ENCODE measurements at regions not wholly inside any gene's neighbourhood (a gene's known extent, or its start where the extent isn't known, plus 50 kb on each side); places are given as distances from the start of the nearest gene placed in this dataset.

GRCh38 chr6:90462102-90462501, 124.8 kb downstream of the MAP3K7 start:
- TF ChIP-seq POLR2A (IDR thresholded peaks at IDR 0.05): no peak
- TF ChIP-seq, protein P1, sequence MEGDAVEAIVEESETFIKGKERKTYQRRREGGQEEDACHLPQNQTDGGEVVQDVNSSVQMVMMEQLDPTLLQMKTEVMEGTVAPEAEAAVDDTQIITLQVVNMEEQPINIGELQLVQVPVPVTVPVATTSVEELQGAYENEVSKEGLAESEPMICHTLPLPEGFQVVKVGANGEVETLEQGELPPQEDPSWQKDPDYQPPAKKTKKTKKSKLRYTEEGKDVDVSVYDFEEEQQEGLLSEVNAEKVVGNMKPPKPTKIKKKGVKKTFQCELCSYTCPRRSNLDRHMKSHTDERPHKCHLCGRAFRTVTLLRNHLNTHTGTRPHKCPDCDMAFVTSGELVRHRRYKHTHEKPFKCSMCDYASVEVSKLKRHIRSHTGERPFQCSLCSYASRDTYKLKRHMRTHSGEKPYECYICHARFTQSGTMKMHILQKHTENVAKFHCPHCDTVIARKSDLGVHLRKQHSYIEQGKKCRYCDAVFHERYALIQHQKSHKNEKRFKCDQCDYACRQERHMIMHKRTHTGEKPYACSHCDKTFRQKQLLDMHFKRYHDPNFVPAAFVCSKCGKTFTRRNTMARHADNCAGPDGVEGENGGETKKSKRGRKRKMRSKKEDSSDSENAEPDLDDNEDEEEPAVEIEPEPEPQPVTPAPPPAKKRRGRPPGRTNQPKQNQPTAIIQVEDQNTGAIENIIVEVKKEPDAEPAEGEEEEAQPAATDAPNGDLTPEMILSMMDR (IDR thresholded peaks at IDR 0.05): no peak
